DOHH2 (cell line): ENCODE measurements at regions not wholly inside any gene's neighbourhood (a gene's known extent, or its start where the extent isn't known, plus 50 kb on each side); places are given as distances from the start of the nearest gene placed in this dataset.

Experiments
- H3F3A ChIP-seq: fragments of 200-600 bp; sonication (generic), shearing (Covaris generic); 2 replicates; pipeline ENCODE4 v1.6.0; 2016; ENCODE audit warnings: antibody characterized with exemption, mild to moderate bottlenecking; ENCODE audit not compliant: control insufficient read depth, insufficient read depth
- H3K27ac ChIP-seq: fragments of 200-600 bp; sonication (generic); 2 replicates; pipeline ENCODE4 v1.5.1; 2014; ENCODE audit warnings: low read depth, mild to moderate bottlenecking, low read length, moderate library complexity
- H3K27me3 ChIP-seq: fragments of 200-600 bp; sonication (generic); 2 replicates; pipeline ENCODE4 v1.6.1; 2014; ENCODE audit warnings: mild to moderate bottlenecking, low read length, mixed read lengths; ENCODE audit not compliant: control insufficient read depth
- H3K36me3 ChIP-seq: fragments of 200-600 bp; sonication (generic); 2 replicates; pipeline ENCODE4 v1.6.1; 2014; ENCODE audit warnings: mild to moderate bottlenecking, low read length, moderate library complexity, mixed read lengths; ENCODE audit not compliant: control insufficient read depth
- H3K4me1 ChIP-seq: fragments of 200-600 bp; sonication (generic); 2 replicates; pipeline ENCODE4 v1.6.1; 2014; ENCODE audit warnings: mild to moderate bottlenecking, low read length, mixed read lengths; ENCODE audit not compliant: control insufficient read depth
- H3K4me2 ChIP-seq: fragments of 200-600 bp; sonication (generic); 2 replicates; pipeline ENCODE4 v1.6.0; 2014; ENCODE audit warnings: mild to moderate bottlenecking, low read length, moderate library complexity
- H3K4me3 ChIP-seq: fragments of 200-600 bp; sonication (generic); 2 replicates; pipeline ENCODE4 v1.5.1; 2014; ENCODE audit warnings: mild to moderate bottlenecking, low read length, mixed read lengths
- H3K79me2 ChIP-seq: fragments of 200-600 bp; sonication (generic); 2 replicates; pipeline ENCODE4 v1.6.1; 2014; ENCODE audit warnings: mild to moderate bottlenecking, low read length, mixed read lengths; ENCODE audit not compliant: control insufficient read depth
- H3K9me2 ChIP-seq: fragments of 200-600 bp; sonication (generic); replicated peaks from 2 replicates; pipeline ENCODE4 v1.6.1; 2014; ENCODE audit warnings: mild to moderate bottlenecking, low read length, mixed read lengths; ENCODE audit not compliant: control insufficient read depth
- H3K9me3 ChIP-seq: fragments of 200-600 bp; sonication (generic); 2 replicates; pipeline ENCODE4 v1.6.1; 2014; ENCODE audit warnings: antibody characterized with exemption, low read length, mixed read lengths; ENCODE audit not compliant: control insufficient read depth, insufficient read depth
- H4K20me1 ChIP-seq: fragments of 200-600 bp; sonication (generic); 2 replicates; pipeline ENCODE4 v1.6.0; 2014; ENCODE audit warnings: low read depth, mild to moderate bottlenecking, antibody characterized with exemption, low read length, moderate library complexity; ENCODE audit not compliant: control insufficient read depth, insufficient read depth
- EZH2phosphoT487 ChIP-seq: fragments of 200-600 bp; sonication (generic); IDR thresholded peaks from 2 replicates; pipeline ENCODE4 v1.6.1; 2017; ENCODE audit warnings: borderline replicate concordance, mild to moderate bottlenecking, antibody characterized with exemption, low read length, moderate library complexity, mixed read lengths
- TF ChIP-seq, protein P1 (sequence below): fragments of 200-600 bp; sonication (generic); IDR thresholded peaks from one replicate; pipeline ENCODE4 v1.5.1; 2014; ENCODE audit warnings: antibody characterized with exemption, mild to moderate bottlenecking, low read depth, low read length; ENCODE audit not compliant: poor library complexity, severe bottlenecking

DNA sequence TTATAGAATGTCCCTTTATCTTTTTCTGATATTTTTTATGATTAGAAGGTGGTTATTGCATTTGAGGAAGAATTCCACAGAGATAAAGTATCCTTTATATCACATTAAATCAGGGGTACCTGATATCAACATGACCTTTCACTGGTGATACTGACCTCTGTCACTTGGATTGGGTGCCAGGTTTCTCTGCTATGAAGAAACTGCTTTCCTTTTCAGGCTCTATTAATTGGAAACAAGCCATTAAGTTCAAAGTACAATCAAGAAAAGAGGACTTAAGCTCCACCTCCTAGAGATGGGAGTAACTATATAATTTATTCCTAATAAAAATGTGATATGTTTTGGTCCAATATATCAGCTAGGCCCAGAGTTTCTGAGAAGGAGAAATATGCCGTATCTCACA, 514.6 kb upstream of the TYRP1 start:
- H3K4me3 ChIP-seq: no peak overlapping the region
- TF ChIP-seq, protein P1, sequence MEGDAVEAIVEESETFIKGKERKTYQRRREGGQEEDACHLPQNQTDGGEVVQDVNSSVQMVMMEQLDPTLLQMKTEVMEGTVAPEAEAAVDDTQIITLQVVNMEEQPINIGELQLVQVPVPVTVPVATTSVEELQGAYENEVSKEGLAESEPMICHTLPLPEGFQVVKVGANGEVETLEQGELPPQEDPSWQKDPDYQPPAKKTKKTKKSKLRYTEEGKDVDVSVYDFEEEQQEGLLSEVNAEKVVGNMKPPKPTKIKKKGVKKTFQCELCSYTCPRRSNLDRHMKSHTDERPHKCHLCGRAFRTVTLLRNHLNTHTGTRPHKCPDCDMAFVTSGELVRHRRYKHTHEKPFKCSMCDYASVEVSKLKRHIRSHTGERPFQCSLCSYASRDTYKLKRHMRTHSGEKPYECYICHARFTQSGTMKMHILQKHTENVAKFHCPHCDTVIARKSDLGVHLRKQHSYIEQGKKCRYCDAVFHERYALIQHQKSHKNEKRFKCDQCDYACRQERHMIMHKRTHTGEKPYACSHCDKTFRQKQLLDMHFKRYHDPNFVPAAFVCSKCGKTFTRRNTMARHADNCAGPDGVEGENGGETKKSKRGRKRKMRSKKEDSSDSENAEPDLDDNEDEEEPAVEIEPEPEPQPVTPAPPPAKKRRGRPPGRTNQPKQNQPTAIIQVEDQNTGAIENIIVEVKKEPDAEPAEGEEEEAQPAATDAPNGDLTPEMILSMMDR: no peak
- TF ChIP-seq EZH2phosphoT487: no peak
- no peaks in the 10 kb centered on the region for H3K9me2 ChIP-seq
- H3K27me3 ChIP-seq: no peaks in the 10 kb centered on the region
- no peaks in the 10 kb centered on the region for H4K20me1 ChIP-seq
- H3K27ac ChIP-seq: no peak overlapping the region
- H3K36me3 ChIP-seq: no peaks in the 10 kb centered on the region
- no peaks in the 10 kb centered on the region for H3F3A ChIP-seq
- H3K9me3 ChIP-seq: peaks cover 4% of the 10 kb centered on the region; the same call in 1 of the 2 replicates
- H3K4me1 ChIP-seq: no peaks in the 10 kb centered on the region
- no peaks in the 10 kb centered on the region for H3K79me2 ChIP-seq
- no peak overlapping the region for H3K4me2 ChIP-seq

DNA sequence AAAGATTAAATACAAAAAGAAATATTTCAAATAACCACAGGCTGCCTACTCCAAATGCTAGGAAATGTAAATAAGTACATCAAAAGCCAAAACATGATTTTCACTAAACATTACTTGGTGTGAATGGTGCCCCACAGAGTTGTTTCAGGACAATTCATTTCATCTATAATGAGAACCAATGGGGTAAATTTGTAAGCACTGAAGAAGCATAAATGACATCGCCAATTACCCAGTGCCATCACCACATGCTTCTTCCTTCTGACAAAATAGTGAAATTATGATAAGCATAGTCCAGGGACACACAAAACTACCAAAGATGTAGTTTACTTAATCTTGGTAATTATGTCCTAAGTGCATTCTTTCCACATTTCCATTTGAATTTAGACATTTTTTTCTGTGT, 510.4 kb upstream of the TYRP1 start:
- no peak overlapping the region for H3K4me3 ChIP-seq
- no peaks in the 10 kb centered on the region for H3K4me1 ChIP-seq
- no peak overlapping the region for H3K27ac ChIP-seq
- TF ChIP-seq, protein P1: no peak
- no peak for TF ChIP-seq EZH2phosphoT487
- H3K79me2 ChIP-seq: no peaks in the 10 kb centered on the region
- H3K27me3 ChIP-seq: no peaks in the 10 kb centered on the region
- no peaks in the 10 kb centered on the region for H3K9me2 ChIP-seq
- H3K9me3 ChIP-seq: peaks cover 4% of the 10 kb centered on the region; the same call in 1 of the 2 replicates
- no peaks in the 10 kb centered on the region for H3K36me3 ChIP-seq
- H3K4me2 ChIP-seq: no peak overlapping the region
- H4K20me1 ChIP-seq: no peaks in the 10 kb centered on the region
- H3F3A ChIP-seq: no peaks in the 10 kb centered on the region

DNA sequence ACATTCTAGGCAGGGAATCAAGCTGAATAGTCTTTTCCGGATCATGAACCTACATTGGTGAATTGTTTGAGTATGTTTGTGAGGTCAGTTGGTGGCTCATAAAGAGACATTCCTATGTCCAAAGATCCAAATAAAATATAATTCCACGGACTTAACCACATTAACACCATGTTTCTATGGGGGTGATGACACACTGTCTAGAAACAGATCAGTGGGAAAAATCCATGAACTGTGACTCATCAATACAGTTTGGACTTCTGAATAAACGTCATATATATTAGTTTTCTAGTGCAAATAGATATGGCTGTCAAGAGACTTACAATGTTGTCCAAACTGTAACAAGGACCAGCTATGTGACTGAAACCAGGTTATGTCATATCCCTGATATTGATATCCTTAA, 509.9 kb upstream of the TYRP1 start:
- Histone ChIP-seq H3K4me3 (no peak overlapping the region), H4K20me1 (no peaks in the 10 kb centered on the region), H3K4me1 (no peaks in the 10 kb centered on the region), H3K36me3 (no peaks in the 10 kb centered on the region), H3K4me2 (no peak overlapping the region), H3F3A (no peaks in the 10 kb centered on the region), H3K9me3 (peaks cover 4% of the 10 kb centered on the region; the same call in 1 of the 2 replicates), H3K79me2 (no peaks in the 10 kb centered on the region), H3K9me2 (no peaks in the 10 kb centered on the region), H3K27ac (no peak overlapping the region), H3K27me3 (no peaks in the 10 kb centered on the region)
- TF ChIP-seq EZH2phosphoT487: no peak
- TF ChIP-seq, protein P1: no peak

DNA sequence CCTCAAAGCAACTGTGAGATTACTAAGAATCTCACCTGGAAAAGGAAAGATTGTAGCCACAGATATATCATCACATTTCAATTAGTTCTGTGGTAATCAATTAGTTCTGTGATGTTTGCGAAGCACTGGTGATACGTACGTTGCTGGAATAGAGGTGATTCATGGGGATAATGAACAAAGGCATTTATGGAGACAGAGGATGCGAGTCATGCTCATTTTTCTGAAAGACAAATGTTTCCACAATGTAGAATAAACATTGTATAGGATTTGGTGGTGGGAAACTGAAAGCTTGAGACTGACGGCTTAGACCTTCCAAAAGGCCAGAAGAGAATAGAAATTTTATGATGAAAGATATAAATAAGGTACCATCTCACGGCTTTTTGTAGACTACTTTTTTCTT, 507.3 kb upstream of the TYRP1 start:
- TF ChIP-seq, protein P1: no peak
- no peak for TF ChIP-seq EZH2phosphoT487

More for the DNA sequence above, 507.3 kb upstream of the TYRP1 start:
- Histone ChIP-seq H3K4me3 (no peak overlapping the region), H3K4me1 (no peaks in the 10 kb centered on the region), H3K27ac (no peak overlapping the region), H3F3A (no peaks in the 10 kb centered on the region), H4K20me1 (no peaks in the 10 kb centered on the region), H3K4me2 (no peak overlapping the region), H3K9me2 (no peaks in the 10 kb centered on the region), H3K9me3 (peaks cover 4% of the 10 kb centered on the region; the same call in 1 of the 2 replicates), H3K36me3 (no peaks in the 10 kb centered on the region), H3K27me3 (no peaks in the 10 kb centered on the region), H3K79me2 (no peaks in the 10 kb centered on the region)
